Lung (tissue), 11 donors: ENCODE measurements at regions not wholly inside any gene's neighbourhood (a gene's known extent, or its start where the extent isn't known, plus 50 kb on each side); places are given as distances from the start of the nearest gene placed in this dataset.
A peak's percentile ranks its signal among the peaks of the same experiment; 100 is the strongest.

ENCODE experiments used
- ATAC-seq: fragments of 200-7000 bp; cut with Tn5 transposase; one replicate; pipeline ENCODE4 v1.9.1; 2020; ENCODE audit warnings: moderate number of reproducible peaks; ENCODE audit not compliant: insufficient read depth, low FRiP score
- DNase-seq, 3 donors: peaks; one replicate each; pipeline ENCODE4 v3.0.0-alpha.2; 2013 to 2017
- H3K27ac ChIP-seq, 2 donors: one replicate each; pipeline ENCODE4 v1.5.1; 2013; ENCODE audit warnings: mild to moderate bottlenecking in 2 of 2, moderate library complexity in 2 of 2, control low read depth in 1 of 2, inconsistent platforms in 1 of 2, low read depth in 1 of 2, low read length in 1 of 2
- H3K27me3 ChIP-seq, 3 donors: one replicate each; pipeline ENCODE4 v1.5.1; 2013; ENCODE audit warnings: low read length in 2 of 3; ENCODE audit not compliant: control insufficient read depth in 3 of 3, insufficient read depth in 3 of 3
- H3K36me3 ChIP-seq, 4 donors: one replicate each; pipeline ENCODE4 v1.5.1; 2013; ENCODE audit warnings: low read length in 4 of 4, mild to moderate bottlenecking in 1 of 4, moderate library complexity in 1 of 4; ENCODE audit not compliant: control insufficient read depth in 4 of 4, insufficient read depth in 4 of 4
- H3K4me1 ChIP-seq, 5 donors: one replicate each; pipeline ENCODE4 v1.5.1; 2013; ENCODE audit warnings: low read length in 5 of 5, mild to moderate bottlenecking in 2 of 5, moderate library complexity in 1 of 5; ENCODE audit not compliant: control insufficient read depth in 5 of 5, insufficient read depth in 5 of 5
- H3K4me3 ChIP-seq: one replicate; pipeline ENCODE4 v1.5.1; 2013; ENCODE audit warnings: mild to moderate bottlenecking, control low read depth, moderate library complexity
- H3K9ac ChIP-seq, 2 donors: one replicate each; pipeline ENCODE4 v1.5.1; 2013; ENCODE audit warnings: low read length in 2 of 2, control low read depth in 1 of 2; ENCODE audit not compliant: insufficient read depth in 1 of 2
- H3K9me3 ChIP-seq, 4 donors: one replicate each; pipeline ENCODE4 v1.5.1; 2013; ENCODE audit warnings: low read length in 3 of 4, mild to moderate bottlenecking in 1 of 4, moderate library complexity in 1 of 4; ENCODE audit not compliant: control insufficient read depth in 4 of 4, insufficient read depth in 3 of 4
- CTCF ChIP-seq: IDR thresholded peaks from 2 replicates; pipeline ENCODE4 v1.5.1; 2012; ENCODE audit warnings: mild to moderate bottlenecking; ENCODE audit errors: control extremely low read depth, extremely low read depth
- WGBS, 2 donors: extraction: QIAGEN DNeasy Blood & Tissue Kit; methylation state at CpG; one replicate each; pipeline ENCODE4 v1.1.7; 2013; 5-methylcytosine and 5-hydroxymethylcytosine counted together
- donor health status: control.
- donor health status: control.
- donor health status: Bipolar disorder and iron deficiency.
- donor health status: healthy.
- donor health status: DM: yes; HTN: yes; CAD: no.

GRCh38 chr7:84614821-84615501 is 420.4 kb upstream of the SEMA3A start:
- Histone ChIP-seq H3K4me1 (peaks cover 0 to 18% (median 0%) of the 10 kb centered on the region in 5 donors), H3K9ac (no peak overlapping the region), H3K27ac (no peak overlapping the region), H3K36me3 (no peaks in the 10 kb centered on the region), H3K4me3 (no peak overlapping the region), H3K9me3 (peaks cover 0 to 4% (median 0%) of the 10 kb centered on the region in 4 donors), H3K27me3 (no peaks in the 10 kb centered on the region)
- DNase-seq (no peak), ATAC-seq (no peak)
- no peak for TF ChIP-seq CTCF

GRCh38 chr7:84612981-84613681 is 418.5 kb upstream of the SEMA3A start:
- Histone ChIP-seq H3K9ac (no peak overlapping the region), H3K4me1 (peaks cover 0 to 18% (median 0%) of the 10 kb centered on the region in 5 donors), H3K9me3 (peaks cover 0 to 4% (median 0%) of the 10 kb centered on the region in 4 donors), H3K36me3 (no peaks in the 10 kb centered on the region), H3K27ac (no peak overlapping the region), H3K27me3 (no peaks in the 10 kb centered on the region), H3K4me3 (no peak overlapping the region)
- ATAC-seq: no peak
- no peak for TF ChIP-seq CTCF
- peak; percentile 34 to 93 (median 91) for DNase-seq
- 78 to 82% methylated on average over 5 of the region's 5 CpGs for WGBS, 2 donors

GRCh38 chr7:84611391-84611790 is 416.8 kb upstream of the SEMA3A start:
- no peak overlapping the region for H3K4me3 ChIP-seq
- ATAC-seq (no peak), DNase-seq (no peak)
- H3K4me1 ChIP-seq: peaks cover 0 to 18% (median 0%) of the 10 kb centered on the region in 5 donors
- no peak overlapping the region for H3K27ac ChIP-seq
- H3K9ac ChIP-seq: no peak overlapping the region
- WGBS, 2 donors: 83 to 85% methylated on average over 2 of the region's 2 CpGs
- no peaks in the 10 kb centered on the region for H3K36me3 ChIP-seq
- peaks cover 0 to 4% (median 0%) of the 10 kb centered on the region in 4 donors for H3K9me3 ChIP-seq
- TF ChIP-seq CTCF: no peak
- no peaks in the 10 kb centered on the region for H3K27me3 ChIP-seq
